ENCODE measurements at regions not wholly inside any gene's neighbourhood (a gene's known extent, or its start where the extent isn't known, plus 50 kb on each side); places are given as distances from the start of the nearest gene placed in this dataset.

DNA sequence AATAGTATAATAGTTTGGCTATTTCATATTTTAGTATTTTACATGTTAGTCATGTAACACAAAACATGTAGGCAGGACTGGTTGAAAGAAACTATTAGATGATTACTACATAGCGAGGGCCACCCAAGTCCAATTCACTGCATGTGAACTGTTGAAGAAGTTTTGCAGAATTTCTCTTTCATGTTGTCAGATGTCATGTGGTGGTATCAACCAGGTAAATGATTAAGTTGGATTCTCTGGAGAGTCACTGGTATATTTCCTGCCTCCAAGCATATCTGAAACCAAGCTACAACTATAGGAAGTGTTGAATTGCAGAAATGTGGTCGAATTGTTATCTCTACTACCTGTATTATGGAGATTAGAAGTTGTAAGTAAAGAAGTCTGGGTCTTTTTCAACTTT is 137.8 kb upstream of the DPYD start:
- TF ChIP-seq CTCF (IDR thresholded peaks at IDR 0.05; ENCODE audit: control extremely low read depth, extremely low read depth): no peak
- no peaks in the 10 kb centered on the region for H3K36me3 ChIP-seq (ENCODE audit: control insufficient read depth in 4 of 4, insufficient read depth in 4 of 4, low read length in 4 of 4)
- no peaks in the 10 kb centered on the region for H3K9me3 ChIP-seq (ENCODE audit: control insufficient read depth in 4 of 4, insufficient read depth in 3 of 4, low read length in 3 of 4)
- H3K4me3 ChIP-seq: no peak overlapping the region
- H3K27me3 ChIP-seq (ENCODE audit: control insufficient read depth in 3 of 3, insufficient read depth in 3 of 3, low read length in 2 of 3): peaks cover 0 to 12% (median 7%) of the 10 kb centered on the region in 3 donors
- DNase-seq (no peak), ATAC-seq (ENCODE audit: insufficient read depth, low FRiP score) (no peak)
- 66 to 72% methylated on average over 2 of the region's 2 CpGs for WGBS, 2 donors
- H3K4me1 ChIP-seq (ENCODE audit: control insufficient read depth in 5 of 5, insufficient read depth in 5 of 5, low read length in 5 of 5): peaks cover 0 to 3% (median 2%) of the 10 kb centered on the region in 5 donors
- H3K9ac ChIP-seq (ENCODE audit: insufficient read depth in 1 of 2, low read length in 2 of 2): no peak overlapping the region
- no peak overlapping the region for H3K27ac ChIP-seq (ENCODE audit: low read depth in 1 of 2, low read length in 1 of 2)

DNA sequence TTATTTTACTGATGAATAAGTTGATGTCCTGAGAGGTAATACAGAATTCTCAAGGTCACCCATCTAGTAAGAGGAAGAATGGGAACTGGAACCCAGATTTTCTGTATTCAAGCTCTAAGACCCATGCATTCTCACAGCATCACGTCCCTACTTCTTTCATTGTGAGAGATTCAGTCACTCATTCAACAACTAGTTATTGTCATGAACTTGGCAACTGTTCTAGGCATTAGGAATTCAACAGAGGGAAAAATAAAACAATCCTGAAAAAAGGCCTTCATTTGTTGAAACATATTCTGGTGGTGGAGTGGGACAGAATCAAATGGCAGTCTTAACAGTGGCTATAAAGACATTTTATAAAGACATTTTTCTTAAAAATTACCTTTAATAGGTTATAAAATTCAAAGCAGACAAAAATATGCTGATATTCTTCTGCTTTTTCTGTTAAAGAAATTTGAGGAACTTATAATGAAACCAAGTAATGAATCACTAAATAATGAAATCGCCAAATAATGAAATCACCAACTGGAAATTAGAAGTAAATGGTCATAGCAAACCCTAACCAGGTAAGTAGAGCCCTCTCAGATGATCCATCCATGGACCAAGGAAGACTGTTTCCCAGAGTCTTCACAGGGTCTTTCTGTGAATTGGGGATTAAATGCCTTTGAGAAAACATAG is 136.5 kb upstream of the DPYD start:
- no peak for TF ChIP-seq CTCF (IDR thresholded peaks at IDR 0.05; ENCODE audit: control extremely low read depth, extremely low read depth)
- Histone ChIP-seq H3K9ac (ENCODE audit: insufficient read depth in 1 of 2, low read length in 2 of 2) (no peak overlapping the region), H3K27ac (ENCODE audit: low read depth in 1 of 2, low read length in 1 of 2) (no peak overlapping the region), H3K27me3 (ENCODE audit: control insufficient read depth in 3 of 3, insufficient read depth in 3 of 3, low read length in 2 of 3) (peaks cover 0 to 25% (median 16%) of the 10 kb centered on the region in 3 donors), H3K9me3 (ENCODE audit: control insufficient read depth in 4 of 4, insufficient read depth in 3 of 4, low read length in 3 of 4) (no peaks in the 10 kb centered on the region), H3K36me3 (ENCODE audit: control insufficient read depth in 4 of 4, insufficient read depth in 4 of 4, low read length in 4 of 4) (no peaks in the 10 kb centered on the region), H3K4me1 (ENCODE audit: control insufficient read depth in 5 of 5, insufficient read depth in 5 of 5, low read length in 5 of 5) (peaks cover 0 to 10% (median 6%) of the 10 kb centered on the region in 5 donors), H3K4me3 (no peak overlapping the region)
- ATAC-seq (ENCODE audit: insufficient read depth, low FRiP score) (no peak), DNase-seq (no peak)
- 71 to 73% methylated on average over 2 of the region's 2 CpGs for WGBS, 2 donors

- no peaks in the 10 kb centered on the region for H3K9me3 ChIP-seq (ENCODE audit: control insufficient read depth in 4 of 4, insufficient read depth in 3 of 4, low read length in 3 of 4)
- no peaks in the 10 kb centered on the region for H3K36me3 ChIP-seq (ENCODE audit: control insufficient read depth in 4 of 4, insufficient read depth in 4 of 4, low read length in 4 of 4)
- no peak overlapping the region for H3K27ac ChIP-seq (ENCODE audit: low read depth in 1 of 2, low read length in 1 of 2)
- peaks cover 0 to 31% (median 21%) of the 10 kb centered on the region in 3 donors for H3K27me3 ChIP-seq (ENCODE audit: control insufficient read depth in 3 of 3, insufficient read depth in 3 of 3, low read length in 2 of 3)
- TF ChIP-seq CTCF (IDR thresholded peaks at IDR 0.05; ENCODE audit: control extremely low read depth, extremely low read depth): no peak
- H3K4me1 ChIP-seq (ENCODE audit: control insufficient read depth in 5 of 5, insufficient read depth in 5 of 5, low read length in 5 of 5): peaks cover 0 to 10% (median 6%) of the 10 kb centered on the region in 5 donors
- no peak overlapping the region for H3K4me3 ChIP-seq
- ATAC-seq (ENCODE audit: insufficient read depth, low FRiP score) (no peak), DNase-seq (no peak)
- no peak overlapping the region for H3K9ac ChIP-seq (ENCODE audit: insufficient read depth in 1 of 2, low read length in 2 of 2)
- 75 to 85% methylated on average over 3 of the region's 3 CpGs for WGBS, 2 donors
These were observed 135.9 kb upstream of the DPYD start for GRCh38 chr1:98056781-98057180.

DNA sequence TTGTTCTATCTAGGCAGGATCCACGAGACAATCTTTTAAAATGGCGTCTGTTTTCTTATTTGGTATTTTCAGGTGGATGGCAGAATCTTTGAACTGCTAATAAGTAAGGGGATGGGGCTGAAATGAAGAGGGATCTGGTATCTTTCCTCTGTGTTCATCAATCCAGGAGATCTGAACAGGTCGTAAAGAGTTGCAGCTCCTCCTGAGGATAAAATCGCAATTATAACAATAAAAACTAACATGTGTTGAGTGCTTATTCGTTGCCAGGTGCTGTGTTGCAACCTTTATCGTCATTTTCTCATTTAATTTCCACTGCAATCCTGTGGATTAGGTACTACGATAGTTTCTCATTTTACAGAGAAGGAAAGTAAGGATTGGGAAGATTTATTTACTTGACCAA is 134.6 kb upstream of the DPYD start:
- Histone ChIP-seq H3K27ac (ENCODE audit: low read depth in 1 of 2, low read length in 1 of 2) (no peak overlapping the region), H3K36me3 (ENCODE audit: control insufficient read depth in 4 of 4, insufficient read depth in 4 of 4, low read length in 4 of 4) (no peaks in the 10 kb centered on the region), H3K4me1 (ENCODE audit: control insufficient read depth in 5 of 5, insufficient read depth in 5 of 5, low read length in 5 of 5) (peaks cover 0 to 10% (median 6%) of the 10 kb centered on the region in 5 donors), H3K4me3 (no peak overlapping the region), H3K9ac (ENCODE audit: insufficient read depth in 1 of 2, low read length in 2 of 2) (no peak overlapping the region), H3K9me3 (ENCODE audit: control insufficient read depth in 4 of 4, insufficient read depth in 3 of 4, low read length in 3 of 4) (no peaks in the 10 kb centered on the region), H3K27me3 (ENCODE audit: control insufficient read depth in 3 of 3, insufficient read depth in 3 of 3, low read length in 2 of 3) (peaks cover 0 to 36% (median 35%) of the 10 kb centered on the region in 3 donors)
- DNase-seq (no peak), ATAC-seq (ENCODE audit: insufficient read depth, low FRiP score) (no peak)
- no peak for TF ChIP-seq CTCF (IDR thresholded peaks at IDR 0.05; ENCODE audit: control extremely low read depth, extremely low read depth)
- WGBS, 2 donors: 88 to 93% methylated on average over 7 of the region's 7 CpGs
